Liver (tissue), 8 donors: ENCODE measurements at regions not wholly inside any gene's neighbourhood (a gene's known extent, or its start where the extent isn't known, plus 50 kb on each side); places are given as distances from the start of the nearest gene placed in this dataset.
"Not testable (repeated sequence)": the region's sequence is repeated elsewhere in the genome, so short reads cannot be mapped to it uniquely, and the experiment has no call there.

Source experiments
- DNase-seq: peaks from one replicate; pipeline ENCODE4 v3.0.0-alpha.2; 2017; ENCODE audit warnings: low spot score
- H3K27ac ChIP-seq, 2 donors: one replicate each; pipeline ENCODE4 v1.7.0; 2013; ENCODE audit warnings: inconsistent platforms in 2 of 2, low read length in 2 of 2, control low read depth in 1 of 2, low read depth in 1 of 2, mild to moderate bottlenecking in 1 of 2
- H3K27me3 ChIP-seq, 4 donors: one replicate each; pipeline versions ENCODE4 v1.6.1 to v1.7.0; 2013; ENCODE audit warnings: low read length in 3 of 4, inconsistent platforms in 1 of 4, mild to moderate bottlenecking in 1 of 4, moderate library complexity in 1 of 4; ENCODE audit not compliant: control insufficient read depth in 4 of 4, insufficient read depth in 4 of 4
- H3K36me3 ChIP-seq, 4 donors: one replicate each; pipeline versions ENCODE4 v1.6.1 to v1.7.0; 2013; ENCODE audit warnings: low read length in 3 of 4, mild to moderate bottlenecking in 3 of 4, low read depth in 1 of 4, moderate library complexity in 1 of 4; ENCODE audit not compliant: control insufficient read depth in 4 of 4, insufficient read depth in 3 of 4
- H3K4me1 ChIP-seq, 4 donors: one replicate each; pipeline versions ENCODE4 v1.6.1 to v1.7.0; 2013; ENCODE audit warnings: low read length in 3 of 4, mild to moderate bottlenecking in 3 of 4, moderate library complexity in 1 of 4; ENCODE audit not compliant: control insufficient read depth in 4 of 4, insufficient read depth in 4 of 4
- H3K4me3 ChIP-seq, 3 donors: one replicate each; pipeline versions ENCODE4 v1.6.1 to v1.7.0; 2013; ENCODE audit warnings: low read length in 3 of 3, control low read depth in 1 of 3, low read depth in 1 of 3, mild to moderate bottlenecking in 1 of 3
- H3K9ac ChIP-seq, 2 donors: one replicate each; pipeline ENCODE4 v1.7.0; 2013; ENCODE audit warnings: low read length in 2 of 2, mild to moderate bottlenecking in 2 of 2, moderate library complexity in 2 of 2, control low read depth in 1 of 2, low read depth in 1 of 2
- H3K9me3 ChIP-seq, 4 donors: one replicate each; pipeline versions ENCODE4 v1.6.1 to v1.7.0; 2013; ENCODE audit warnings: low read length in 3 of 4; ENCODE audit not compliant: control insufficient read depth in 4 of 4
- EGR1 ChIP-seq, 2 donors: IDR thresholded peaks; 2 replicates each; pipeline ENCODE4 v1.6.1; 2016 to 2018; ENCODE audit warnings: antibody characterized with exemption in 2 of 2, low read depth in 2 of 2
- FOXA2 ChIP-seq: IDR thresholded peaks from 2 replicates; pipeline ENCODE4 v1.6.1; 2016; ENCODE audit warnings: antibody characterized with exemption
- GABPA ChIP-seq, 2 donors: IDR thresholded peaks in 1 of 2; conservative IDR thresholded peaks in 1 of 2; 2 replicates each; pipeline ENCODE4 v1.6.1; 2016; ENCODE audit warnings: antibody characterized with exemption in 2 of 2, mild to moderate bottlenecking in 1 of 2, moderate library complexity in 1 of 2
- HNF4A ChIP-seq, 2 donors: conservative IDR thresholded peaks; 2 replicates each; pipeline ENCODE4 v1.6.1; 2016; ENCODE audit warnings: antibody characterized with exemption in 2 of 2, mild to moderate bottlenecking in 2 of 2
- HNF4G ChIP-seq: IDR thresholded peaks from 2 replicates; pipeline ENCODE4 v1.6.1; 2016; ENCODE audit warnings: antibody characterized with exemption
- JUND ChIP-seq, 2 donors: IDR thresholded peaks; 2 replicates each; pipeline ENCODE4 v1.6.1; 2016; ENCODE audit warnings: antibody characterized with exemption in 2 of 2
- NR2F2 ChIP-seq: IDR thresholded peaks from 2 replicates; pipeline ENCODE4 v1.6.1; 2016; ENCODE audit warnings: antibody characterized with exemption
- RAD21 ChIP-seq, 2 donors: IDR thresholded peaks; 2 replicates each; pipeline ENCODE4 v1.6.1; 2016; ENCODE audit warnings: antibody characterized with exemption in 2 of 2, mild to moderate bottlenecking in 2 of 2
- RXRA ChIP-seq, 2 donors: IDR thresholded peaks; 2 replicates each; pipeline ENCODE4 v1.6.1; 2017 to 2018; ENCODE audit warnings: antibody characterized with exemption in 2 of 2, mild to moderate bottlenecking in 1 of 2
- SP1 ChIP-seq: IDR thresholded peaks from 2 replicates; pipeline ENCODE4 v1.6.1; 2018; ENCODE audit warnings: antibody characterized with exemption, mild to moderate bottlenecking
- TAF1 ChIP-seq: conservative IDR thresholded peaks from 2 replicates; pipeline ENCODE4 v1.6.1; 2016; ENCODE audit warnings: antibody characterized with exemption, mild to moderate bottlenecking
- YY1 ChIP-seq: IDR thresholded peaks from 2 replicates; pipeline ENCODE4 v1.6.1; 2016; ENCODE audit warnings: antibody characterized with exemption, mild to moderate bottlenecking
- WGBS: extraction: QIAGEN DNeasy Blood & Tissue Kit; methylation state at CpG from one replicate; pipeline ENCODE4 v1.1.7; 2013; 5-methylcytosine and 5-hydroxymethylcytosine counted together
- TF ChIP-seq, protein P1 (sequence below): IDR thresholded peaks from 2 replicates; pipeline ENCODE4 v1.6.1; 2016; ENCODE audit warnings: antibody characterized with exemption, mild to moderate bottlenecking
- TF ChIP-seq, protein P2 (sequence below): IDR thresholded peaks from 2 replicates; pipeline ENCODE4 v1.6.1; 2016; ENCODE audit warnings: antibody characterized with exemption
- TF ChIP-seq, protein P3 (sequence below): IDR thresholded peaks from 2 replicates; pipeline ENCODE4 v1.6.1; 2016; ENCODE audit warnings: antibody characterized with exemption
- TF ChIP-seq, protein P4 (sequence below): fragments of 150-350 bp; IDR thresholded peaks from 2 replicates; pipeline ENCODE4 v1.5.1; 2017; ENCODE audit warnings: improper control_type of control experiment, low read depth, low read length; ENCODE audit not compliant: missing input control
- donor health status: healthy.
- donor health status: healthy.
- donor health status: healthy.
- donor health status: healthy.
- donor health status: healthy.

DNA sequence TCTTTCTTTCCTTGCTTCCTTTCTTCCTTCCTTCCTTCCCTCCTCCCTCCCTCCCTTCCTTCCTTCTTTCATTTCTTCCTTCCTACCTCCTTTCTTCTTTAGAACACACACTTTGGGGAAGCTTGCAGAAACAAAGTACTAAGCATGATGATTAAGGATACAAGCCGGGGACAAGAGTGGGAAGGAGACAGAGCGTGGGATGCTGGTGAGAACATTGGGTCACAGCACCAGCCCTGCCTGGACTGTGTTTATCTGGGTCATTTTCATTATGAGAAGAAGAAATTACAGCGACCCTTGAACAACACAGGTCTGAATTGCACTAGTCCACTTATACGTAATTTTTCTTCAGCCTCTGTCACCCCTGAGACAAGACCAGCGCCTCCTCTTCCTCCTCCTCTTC lies 169.3 kb upstream of the TBL1X start:
- Histone ChIP-seq H3K27me3 (peaks cover 0 to 9% (median 0%) of the 10 kb centered on the region in 4 donors), H3K9me3 (no peaks in the 10 kb centered on the region), H3K36me3 (no peaks in the 10 kb centered on the region), H3K4me1 (peaks cover 0 to 2% (median 0%) of the 10 kb centered on the region in 4 donors), H3K27ac (no peak overlapping the region), H3K4me3 (no peak overlapping the region), H3K9ac (no peak overlapping the region)
- 97% methylated on average over 5 of the region's 5 CpGs for WGBS
- DNase-seq = no peak
- TF ChIP-seq, protein P1, sequence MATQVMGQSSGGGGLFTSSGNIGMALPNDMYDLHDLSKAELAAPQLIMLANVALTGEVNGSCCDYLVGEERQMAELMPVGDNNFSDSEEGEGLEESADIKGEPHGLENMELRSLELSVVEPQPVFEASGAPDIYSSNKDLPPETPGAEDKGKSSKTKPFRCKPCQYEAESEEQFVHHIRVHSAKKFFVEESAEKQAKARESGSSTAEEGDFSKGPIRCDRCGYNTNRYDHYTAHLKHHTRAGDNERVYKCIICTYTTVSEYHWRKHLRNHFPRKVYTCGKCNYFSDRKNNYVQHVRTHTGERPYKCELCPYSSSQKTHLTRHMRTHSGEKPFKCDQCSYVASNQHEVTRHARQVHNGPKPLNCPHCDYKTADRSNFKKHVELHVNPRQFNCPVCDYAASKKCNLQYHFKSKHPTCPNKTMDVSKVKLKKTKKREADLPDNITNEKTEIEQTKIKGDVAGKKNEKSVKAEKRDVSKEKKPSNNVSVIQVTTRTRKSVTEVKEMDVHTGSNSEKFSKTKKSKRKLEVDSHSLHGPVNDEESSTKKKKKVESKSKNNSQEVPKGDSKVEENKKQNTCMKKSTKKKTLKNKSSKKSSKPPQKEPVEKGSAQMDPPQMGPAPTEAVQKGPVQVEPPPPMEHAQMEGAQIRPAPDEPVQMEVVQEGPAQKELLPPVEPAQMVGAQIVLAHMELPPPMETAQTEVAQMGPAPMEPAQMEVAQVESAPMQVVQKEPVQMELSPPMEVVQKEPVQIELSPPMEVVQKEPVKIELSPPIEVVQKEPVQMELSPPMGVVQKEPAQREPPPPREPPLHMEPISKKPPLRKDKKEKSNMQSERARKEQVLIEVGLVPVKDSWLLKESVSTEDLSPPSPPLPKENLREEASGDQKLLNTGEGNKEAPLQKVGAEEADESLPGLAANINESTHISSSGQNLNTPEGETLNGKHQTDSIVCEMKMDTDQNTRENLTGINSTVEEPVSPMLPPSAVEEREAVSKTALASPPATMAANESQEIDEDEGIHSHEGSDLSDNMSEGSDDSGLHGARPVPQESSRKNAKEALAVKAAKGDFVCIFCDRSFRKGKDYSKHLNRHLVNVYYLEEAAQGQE = no peak
- TF ChIP-seq, protein P2, sequence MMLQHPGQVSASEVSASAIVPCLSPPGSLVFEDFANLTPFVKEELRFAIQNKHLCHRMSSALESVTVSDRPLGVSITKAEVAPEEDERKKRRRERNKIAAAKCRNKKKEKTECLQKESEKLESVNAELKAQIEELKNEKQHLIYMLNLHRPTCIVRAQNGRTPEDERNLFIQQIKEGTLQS = no peak
- TF ChIP-seq, protein P3, sequence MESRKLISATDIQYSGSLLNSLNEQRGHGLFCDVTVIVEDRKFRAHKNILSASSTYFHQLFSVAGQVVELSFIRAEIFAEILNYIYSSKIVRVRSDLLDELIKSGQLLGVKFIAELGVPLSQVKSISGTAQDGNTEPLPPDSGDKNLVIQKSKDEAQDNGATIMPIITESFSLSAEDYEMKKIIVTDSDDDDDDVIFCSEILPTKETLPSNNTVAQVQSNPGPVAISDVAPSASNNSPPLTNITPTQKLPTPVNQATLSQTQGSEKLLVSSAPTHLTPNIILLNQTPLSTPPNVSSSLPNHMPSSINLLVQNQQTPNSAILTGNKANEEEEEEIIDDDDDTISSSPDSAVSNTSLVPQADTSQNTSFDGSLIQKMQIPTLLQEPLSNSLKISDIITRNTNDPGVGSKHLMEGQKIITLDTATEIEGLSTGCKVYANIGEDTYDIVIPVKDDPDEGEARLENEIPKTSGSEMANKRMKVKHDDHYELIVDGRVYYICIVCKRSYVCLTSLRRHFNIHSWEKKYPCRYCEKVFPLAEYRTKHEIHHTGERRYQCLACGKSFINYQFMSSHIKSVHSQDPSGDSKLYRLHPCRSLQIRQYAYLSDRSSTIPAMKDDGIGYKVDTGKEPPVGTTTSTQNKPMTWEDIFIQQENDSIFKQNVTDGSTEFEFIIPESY = no peak
- TF ChIP-seq JUND (IDR thresholded peaks at IDR 0.05) (no peak), EGR1 (IDR thresholded peaks at IDR 0.05; ENCODE audit: low read depth in 2 of 2) (no peak), RXRA (IDR thresholded peaks at IDR 0.05) (no peak), TAF1 (no peak), SP1 (no peak), RAD21 (IDR thresholded peaks at IDR 0.05) (no peak), NR2F2 (no peak), GABPA (IDR thresholded peaks at IDR 0.05 in 1 of 2, conservative IDR thresholded peaks at IDR 0.05 in 1 of 2) (no peak), HNF4G (no peak), FOXA2 (no peak), YY1 (no peak)
- TF ChIP-seq, protein P4, sequence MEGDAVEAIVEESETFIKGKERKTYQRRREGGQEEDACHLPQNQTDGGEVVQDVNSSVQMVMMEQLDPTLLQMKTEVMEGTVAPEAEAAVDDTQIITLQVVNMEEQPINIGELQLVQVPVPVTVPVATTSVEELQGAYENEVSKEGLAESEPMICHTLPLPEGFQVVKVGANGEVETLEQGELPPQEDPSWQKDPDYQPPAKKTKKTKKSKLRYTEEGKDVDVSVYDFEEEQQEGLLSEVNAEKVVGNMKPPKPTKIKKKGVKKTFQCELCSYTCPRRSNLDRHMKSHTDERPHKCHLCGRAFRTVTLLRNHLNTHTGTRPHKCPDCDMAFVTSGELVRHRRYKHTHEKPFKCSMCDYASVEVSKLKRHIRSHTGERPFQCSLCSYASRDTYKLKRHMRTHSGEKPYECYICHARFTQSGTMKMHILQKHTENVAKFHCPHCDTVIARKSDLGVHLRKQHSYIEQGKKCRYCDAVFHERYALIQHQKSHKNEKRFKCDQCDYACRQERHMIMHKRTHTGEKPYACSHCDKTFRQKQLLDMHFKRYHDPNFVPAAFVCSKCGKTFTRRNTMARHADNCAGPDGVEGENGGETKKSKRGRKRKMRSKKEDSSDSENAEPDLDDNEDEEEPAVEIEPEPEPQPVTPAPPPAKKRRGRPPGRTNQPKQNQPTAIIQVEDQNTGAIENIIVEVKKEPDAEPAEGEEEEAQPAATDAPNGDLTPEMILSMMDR = no peak

DNA sequence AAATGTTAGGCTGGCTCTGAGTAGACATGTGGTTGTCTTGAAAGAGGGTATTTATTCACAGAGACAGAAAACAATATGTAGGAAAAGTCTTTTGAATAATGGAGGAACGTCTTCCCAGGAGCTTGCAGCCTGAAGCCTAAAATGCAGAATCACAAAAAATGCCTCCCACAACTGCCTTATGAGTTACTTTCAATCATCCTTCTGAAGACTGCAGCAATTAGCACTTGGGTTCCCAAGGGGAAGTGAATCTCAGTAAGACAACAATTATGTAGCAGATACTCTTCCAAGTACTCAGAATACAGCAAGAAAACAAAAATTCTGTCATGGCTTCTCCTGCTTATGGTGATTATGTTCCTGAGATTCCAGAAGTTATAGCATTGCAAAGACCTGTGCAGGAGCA lies 166.6 kb upstream of the TBL1X start:
- Histone ChIP-seq H3K36me3 (no peaks in the 10 kb centered on the region), H3K4me3 (no peak overlapping the region), H3K27ac (no peak overlapping the region), H3K9me3 (no peaks in the 10 kb centered on the region), H3K27me3 (peaks cover 0 to 7% (median 0%) of the 10 kb centered on the region in 4 donors), H3K9ac (no peak overlapping the region), H3K4me1 (no peaks in the 10 kb centered on the region)
- 88% methylated on average over 1 of the region's 1 CpG for WGBS
- no peak for DNase-seq
- TF ChIP-seq HNF4G (no peak), SP1 (no peak), HNF4A (conservative IDR thresholded peaks at IDR 0.05) (no peak)

DNA sequence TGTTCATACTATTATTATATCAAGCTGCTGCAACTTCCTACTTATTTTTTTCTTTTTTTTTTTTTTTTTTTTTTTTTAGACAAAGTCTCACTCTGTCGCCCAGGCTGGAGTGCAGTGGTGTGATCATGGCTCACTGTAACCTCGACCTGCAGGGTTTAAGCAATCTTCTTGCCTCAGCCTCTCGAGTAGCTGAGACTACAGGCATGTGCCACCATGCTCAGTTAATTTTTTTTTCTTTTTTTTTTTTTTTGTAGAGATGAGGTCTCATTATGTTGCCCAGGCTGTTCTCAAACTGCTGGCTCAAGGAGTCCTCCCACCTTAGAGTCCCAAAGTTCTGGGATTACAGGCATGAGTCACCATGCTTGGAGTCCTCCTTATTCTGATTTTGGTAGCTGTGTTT lies 165.2 kb upstream of the TBL1X start:
- DNase-seq, H3K9me3 ChIP-seq, H3K27me3 ChIP-seq, H3K4me1 ChIP-seq, H3K36me3 ChIP-seq, H3K4me3 ChIP-seq, H3K9ac ChIP-seq, H3K27ac ChIP-seq: not testable (repeated sequence)
- WGBS = 95% methylated on average over 3 of the region's 3 CpGs
